ENCODE measurements at regions not wholly inside any gene's neighbourhood (a gene's known extent, or its start where the extent isn't known, plus 50 kb on each side); places are given as distances from the start of the nearest gene placed in this dataset.

DNA sequence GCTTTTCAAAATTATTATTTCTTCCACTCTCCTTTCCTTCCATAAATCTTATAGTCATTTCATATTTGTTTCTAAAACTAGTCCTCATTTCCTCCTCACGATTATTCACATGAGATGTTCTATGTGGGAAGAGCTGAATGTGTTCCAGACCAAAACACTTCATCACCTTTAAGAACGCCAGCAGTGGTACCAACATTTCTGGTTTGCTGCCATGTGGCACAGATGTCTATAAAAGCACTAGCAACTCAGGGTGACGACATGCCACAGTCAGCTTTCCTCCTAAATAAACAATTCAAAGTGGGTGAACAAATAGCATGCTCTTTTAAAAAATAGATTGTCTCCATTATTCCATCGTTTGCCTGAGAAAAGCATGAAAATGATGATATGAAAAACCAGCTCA is 1217.8 kb upstream of the ADGRL2 start:
- Histone ChIP-seq H3K27me3 (ENCODE audit: control insufficient read depth in 1 of 2, insufficient read depth in 2 of 2, low read length in 2 of 2) (no peaks in the 10 kb centered on the region), H3K4me1 (ENCODE audit: insufficient read depth, low read length) (no peaks in the 10 kb centered on the region), H3K4me3 (replicated peaks in 1 of 3; ENCODE audit: insufficient read depth in 1 of 3, low read depth in 2 of 3, low read length in 3 of 3) (no peak overlapping the region), H3K9ac (ENCODE audit: insufficient read depth, low read depth, low read length) (no peak overlapping the region), H3K36me3 (replicated peaks in 1 of 2; ENCODE audit: control insufficient read depth in 1 of 2, insufficient read depth in 2 of 2, low read length in 2 of 2) (no peaks in the 10 kb centered on the region), H4K20me1 (ENCODE audit: insufficient read depth, low read length) (no peaks in the 10 kb centered on the region), H3K9me3 (ENCODE audit: low read length) (peaks cover 61% of the 10 kb centered on the region), H3K27ac (ENCODE audit: extremely low read length, insufficient read depth, low read length) (no peak overlapping the region), H2AFZ (ENCODE audit: low read length) (no peak overlapping the region), H3K79me2 (ENCODE audit: insufficient read depth, low read length) (no peaks in the 10 kb centered on the region), H3K4me2 (ENCODE audit: low read depth, low read length) (no peak overlapping the region)
- DNase-seq (ENCODE audit: low spot score) (no peak), FAIRE-seq (no peak), ATAC-seq (no peak)
- BruUV-seq (replicated peaks) = no TSS peak
- WGBS (ENCODE audit: low lambda C conversion rate) = 17% methylated on average over 4 of the region's 4 CpGs
- no peak for TF ChIP-seq ZNF34 (CRISPR knock-in tag; IDR thresholded peaks at IDR 0.05; ENCODE audit: borderline replicate concordance)
- no peak for TF ChIP-seq ZXDC (CRISPR knock-in tag; IDR thresholded peaks at IDR 0.05)
- no peak for TF ChIP-seq KMT2A (CRISPR knock-in tag; IDR thresholded peaks at IDR 0.05)
- TF ChIP-seq CREM (IDR thresholded peaks at IDR 0.05) = no peak
- TF ChIP-seq CREM (CRISPR knock-in tag; IDR thresholded peaks at IDR 0.05) = no peak
- intact Hi-C loops (cut with micrococcal nuclease; ENCODE audit: unreplicated experiment) = no loop called here
- ChIA-PET POLR2A (no interaction called here), CTCF (ENCODE audit: low intra/inter-chr PET ratio, low total read pairs) (no interaction called here)
- in situ Hi-C loops (cut with HindIII; ENCODE audit: extremely low pct_ligation_motif_present, low pct_unique_long_range_greater_than_20kb) = no loop called here

- no TSS peak for BruUV-seq (replicated peaks)
- H4K20me1 ChIP-seq (ENCODE audit: insufficient read depth, low read length) = no peaks in the 10 kb centered on the region
- intact Hi-C loops (cut with micrococcal nuclease; ENCODE audit: unreplicated experiment) (no loop called here), in situ Hi-C loops (cut with HindIII; ENCODE audit: extremely low pct_ligation_motif_present, low pct_unique_long_range_greater_than_20kb) (no loop called here)
- ATAC-seq (no peak), DNase-seq (ENCODE audit: low spot score) (no peak), FAIRE-seq (no peak)
- H3K4me1 ChIP-seq (ENCODE audit: insufficient read depth, low read length) = no peaks in the 10 kb centered on the region
- H3K4me3 ChIP-seq (replicated peaks in 1 of 3; ENCODE audit: insufficient read depth in 1 of 3, low read depth in 2 of 3, low read length in 3 of 3) = no peak overlapping the region
- H2AFZ ChIP-seq (ENCODE audit: low read length) = no peak overlapping the region
- H3K9ac ChIP-seq (ENCODE audit: insufficient read depth, low read depth, low read length) = no peak overlapping the region
- ChIA-PET POLR2A (no interaction called here), CTCF (ENCODE audit: low intra/inter-chr PET ratio, low total read pairs) (no interaction called here)
- H3K36me3 ChIP-seq (replicated peaks in 1 of 2; ENCODE audit: control insufficient read depth in 1 of 2, insufficient read depth in 2 of 2, low read length in 2 of 2) = no peaks in the 10 kb centered on the region
- 10% methylated on average over 1 of the region's 1 CpG for WGBS (ENCODE audit: low lambda C conversion rate)
- no peaks in the 10 kb centered on the region for H3K79me2 ChIP-seq (ENCODE audit: insufficient read depth, low read length)
- H3K27ac ChIP-seq (ENCODE audit: extremely low read length, insufficient read depth, low read length) = no peak overlapping the region
- H3K9me3 ChIP-seq (ENCODE audit: low read length) = peaks cover 65% of the 10 kb centered on the region
- no peak overlapping the region for H3K4me2 ChIP-seq (ENCODE audit: low read depth, low read length)
- no peaks in the 10 kb centered on the region for H3K27me3 ChIP-seq (ENCODE audit: control insufficient read depth in 1 of 2, insufficient read depth in 2 of 2, low read length in 2 of 2)
- TF ChIP-seq ZNF572 (CRISPR knock-in tag; IDR thresholded peaks at IDR 0.05) (no peak), GPBP1L1 (CRISPR knock-in tag; IDR thresholded peaks at IDR 0.05) (no peak), ZNF282 (IDR thresholded peaks at IDR 0.05; ENCODE audit: partially characterized antibody) (no peak), ELF4 (CRISPR knock-in tag; IDR thresholded peaks at IDR 0.05; ENCODE audit: borderline replicate concordance) (no peak)
- TF ChIP-seq, protein P1, sequence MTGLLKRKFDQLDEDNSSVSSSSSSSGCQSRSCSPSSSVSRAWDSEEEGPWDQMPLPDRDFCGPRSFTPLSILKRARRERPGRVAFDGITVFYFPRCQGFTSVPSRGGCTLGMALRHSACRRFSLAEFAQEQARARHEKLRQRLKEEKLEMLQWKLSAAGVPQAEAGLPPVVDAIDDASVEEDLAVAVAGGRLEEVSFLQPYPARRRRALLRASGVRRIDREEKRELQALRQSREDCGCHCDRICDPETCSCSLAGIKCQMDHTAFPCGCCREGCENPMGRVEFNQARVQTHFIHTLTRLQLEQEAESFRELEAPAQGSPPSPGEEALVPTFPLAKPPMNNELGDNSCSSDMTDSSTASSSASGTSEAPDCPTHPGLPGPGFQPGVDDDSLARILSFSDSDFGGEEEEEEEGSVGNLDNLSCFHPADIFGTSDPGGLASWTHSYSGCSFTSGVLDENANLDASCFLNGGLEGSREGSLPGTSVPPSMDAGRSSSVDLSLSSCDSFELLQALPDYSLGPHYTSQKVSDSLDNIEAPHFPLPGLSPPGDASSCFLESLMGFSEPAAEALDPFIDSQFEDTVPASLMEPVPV (CRISPR knock-in tag; IDR thresholded peaks at IDR 0.05) = no peak
- TF ChIP-seq, protein P2, sequence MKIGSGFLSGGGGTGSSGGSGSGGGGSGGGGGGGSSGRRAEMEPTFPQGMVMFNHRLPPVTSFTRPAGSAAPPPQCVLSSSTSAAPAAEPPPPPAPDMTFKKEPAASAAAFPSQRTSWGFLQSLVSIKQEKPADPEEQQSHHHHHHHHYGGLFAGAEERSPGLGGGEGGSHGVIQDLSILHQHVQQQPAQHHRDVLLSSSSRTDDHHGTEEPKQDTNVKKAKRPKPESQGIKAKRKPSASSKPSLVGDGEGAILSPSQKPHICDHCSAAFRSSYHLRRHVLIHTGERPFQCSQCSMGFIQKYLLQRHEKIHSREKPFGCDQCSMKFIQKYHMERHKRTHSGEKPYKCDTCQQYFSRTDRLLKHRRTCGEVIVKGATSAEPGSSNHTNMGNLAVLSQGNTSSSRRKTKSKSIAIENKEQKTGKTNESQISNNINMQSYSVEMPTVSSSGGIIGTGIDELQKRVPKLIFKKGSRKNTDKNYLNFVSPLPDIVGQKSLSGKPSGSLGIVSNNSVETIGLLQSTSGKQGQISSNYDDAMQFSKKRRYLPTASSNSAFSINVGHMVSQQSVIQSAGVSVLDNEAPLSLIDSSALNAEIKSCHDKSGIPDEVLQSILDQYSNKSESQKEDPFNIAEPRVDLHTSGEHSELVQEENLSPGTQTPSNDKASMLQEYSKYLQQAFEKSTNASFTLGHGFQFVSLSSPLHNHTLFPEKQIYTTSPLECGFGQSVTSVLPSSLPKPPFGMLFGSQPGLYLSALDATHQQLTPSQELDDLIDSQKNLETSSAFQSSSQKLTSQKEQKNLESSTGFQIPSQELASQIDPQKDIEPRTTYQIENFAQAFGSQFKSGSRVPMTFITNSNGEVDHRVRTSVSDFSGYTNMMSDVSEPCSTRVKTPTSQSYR (CRISPR knock-in tag; IDR thresholded peaks at IDR 0.05; ENCODE audit: borderline replicate concordance) = no peak
Observed at GRCh38 chr1:80579055-80579454, 1221.7 kb upstream of the ADGRL2 start.

Measured in HepG2 (cell line).